ENCODE measurements at regions not wholly inside any gene's neighbourhood (a gene's known extent, or its start where the extent isn't known, plus 50 kb on each side); places are given as distances from the start of the nearest gene placed in this dataset.

- Mint-ChIP-seq H3K36me3 (ENCODE audit: unreplicated experiment) (no peaks in the 10 kb centered on the region), H3K27ac (ENCODE audit: unreplicated experiment) (no peak overlapping the region), H3K9me3 (ENCODE audit: unreplicated experiment) (peaks cover 6% of the 10 kb centered on the region), H3K27me3 (ENCODE audit: unreplicated experiment) (no peaks in the 10 kb centered on the region), H3K4me3 (ENCODE audit: unreplicated experiment) (no peak overlapping the region), H3K4me1 (ENCODE audit: unreplicated experiment) (peaks cover 34% of the 10 kb centered on the region)
- TF ChIP-seq CTCF (IDR thresholded peaks at IDR 0.05) = no peak
- DNase-seq (ENCODE audit: extremely low spot score, unreplicated experiment) = no peak
Observed at GRCh38 chr7:46480619-46481018, 559.5 kb upstream of the IGFBP3 start.

- no peak overlapping the region for H3K27ac Mint-ChIP-seq (ENCODE audit: unreplicated experiment)
- no peak overlapping the region for H3K4me3 Mint-ChIP-seq (ENCODE audit: unreplicated experiment)
- TF ChIP-seq CTCF (IDR thresholded peaks at IDR 0.05) = no peak
- no peaks in the 10 kb centered on the region for H3K27me3 Mint-ChIP-seq (ENCODE audit: unreplicated experiment)
- no peak for DNase-seq (ENCODE audit: extremely low spot score, unreplicated experiment)
- H3K9me3 Mint-ChIP-seq (ENCODE audit: unreplicated experiment) = peaks cover 11% of the 10 kb centered on the region
- H3K36me3 Mint-ChIP-seq (ENCODE audit: unreplicated experiment) = no peaks in the 10 kb centered on the region
- H3K4me1 Mint-ChIP-seq (ENCODE audit: unreplicated experiment) = peaks cover 25% of the 10 kb centered on the region
Observed at GRCh38 chr7:46479680-46480079, 558.6 kb upstream of the IGFBP3 start.

- H3K36me3 Mint-ChIP-seq (ENCODE audit: unreplicated experiment) = no peaks in the 10 kb centered on the region
- DNase-seq (ENCODE audit: extremely low spot score, unreplicated experiment) = no peak
- H3K27ac Mint-ChIP-seq (ENCODE audit: unreplicated experiment) = no peak overlapping the region
- no peak for TF ChIP-seq CTCF (IDR thresholded peaks at IDR 0.05)
- no peaks in the 10 kb centered on the region for H3K27me3 Mint-ChIP-seq (ENCODE audit: unreplicated experiment)
- peaks cover 25% of the 10 kb centered on the region for H3K4me1 Mint-ChIP-seq (ENCODE audit: unreplicated experiment)
- H3K4me3 Mint-ChIP-seq (ENCODE audit: unreplicated experiment) = no peak overlapping the region
- peaks cover 15% of the 10 kb centered on the region for H3K9me3 Mint-ChIP-seq (ENCODE audit: unreplicated experiment)
Observed at GRCh38 chr7:46478046-46478445, 557.0 kb upstream of the IGFBP3 start.

- Mint-ChIP-seq H3K9me3 (ENCODE audit: unreplicated experiment) (peaks cover 62% of the 10 kb centered on the region), H3K36me3 (ENCODE audit: unreplicated experiment) (peaks cover 27% of the 10 kb centered on the region), H3K27me3 (ENCODE audit: unreplicated experiment) (no peaks in the 10 kb centered on the region), H3K4me1 (ENCODE audit: unreplicated experiment) (no peaks in the 10 kb centered on the region), H3K4me3 (ENCODE audit: unreplicated experiment) (no peak overlapping the region), H3K27ac (ENCODE audit: unreplicated experiment) (no peak overlapping the region)
- TF ChIP-seq CTCF (IDR thresholded peaks at IDR 0.05) = no peak
- no peak for DNase-seq (ENCODE audit: extremely low spot score, unreplicated experiment)
Observed at GRCh38 chr7:46468753-46469356, 547.8 kb upstream of the IGFBP3 start.

- H3K36me3 Mint-ChIP-seq (ENCODE audit: unreplicated experiment) = peaks cover 16% of the 10 kb centered on the region
- H3K27ac Mint-ChIP-seq (ENCODE audit: unreplicated experiment) = no peak overlapping the region
- H3K4me3 Mint-ChIP-seq (ENCODE audit: unreplicated experiment) = no peak overlapping the region
- TF ChIP-seq CTCF (IDR thresholded peaks at IDR 0.05) = no peak
- no peak for DNase-seq (ENCODE audit: extremely low spot score, unreplicated experiment)
- no peaks in the 10 kb centered on the region for H3K27me3 Mint-ChIP-seq (ENCODE audit: unreplicated experiment)
- peaks cover 46% of the 10 kb centered on the region for H3K9me3 Mint-ChIP-seq (ENCODE audit: unreplicated experiment)
- peaks cover 9% of the 10 kb centered on the region for H3K4me1 Mint-ChIP-seq (ENCODE audit: unreplicated experiment)
Observed at GRCh38 chr7:46463170-46463569, 542.1 kb upstream of the IGFBP3 start.
